HT1080 (cell line): ENCODE measurements at regions not wholly inside any gene's neighbourhood (a gene's known extent, or its start where the extent isn't known, plus 50 kb on each side); places are given as distances from the start of the nearest gene placed in this dataset.
A peak's percentile ranks its signal among the peaks of the same experiment; 100 is the strongest.
"Not testable (repeated sequence)": the region's sequence is repeated elsewhere in the genome, so short reads cannot be mapped to it uniquely, and the experiment has no call there.

Experiments
- DNase-seq: peaks from one replicate; pipeline ENCODE4 v3.0.0-alpha.2; 2015; ENCODE audit warnings: low read depth

DNA sequence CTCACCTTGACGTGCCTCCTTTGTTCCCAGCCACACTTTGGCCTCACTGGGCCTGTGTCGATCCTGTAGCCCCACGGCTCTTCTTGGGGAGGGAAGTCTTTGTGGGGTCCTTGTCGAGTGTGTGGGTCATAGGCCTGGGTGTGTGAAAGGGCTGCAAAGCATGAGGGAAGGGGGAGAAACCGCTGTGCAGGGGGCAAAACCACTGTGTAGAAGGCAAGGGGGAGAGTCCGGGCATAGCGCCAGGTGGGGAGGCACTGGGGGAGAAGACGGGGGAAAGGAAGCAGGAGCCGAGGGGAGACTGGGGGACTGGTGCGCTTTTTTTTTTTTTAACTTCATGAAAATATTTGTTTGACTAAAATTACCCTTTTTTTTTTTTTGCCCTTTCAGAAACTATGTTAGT lies 65.1 kb upstream of the RASD2 start:
- no peak for DNase-seq

GRCh38 chr22:35476341-35476740 lies 64.3 kb upstream of the RASD2 start:
- DNase-seq: no peak

GRCh38 chr22:35477911-35478582 lies 62.6 kb upstream of the RASD2 start:
- DNase-seq: peak; percentile 73

- no peak for DNase-seq
Observed at GRCh38 chr22:35478633-35479107, 62.0 kb upstream of the RASD2 start.

- DNase-seq: no peak
Observed at GRCh38 chr22:35479359-35479758, 61.3 kb upstream of the RASD2 start.

DNA sequence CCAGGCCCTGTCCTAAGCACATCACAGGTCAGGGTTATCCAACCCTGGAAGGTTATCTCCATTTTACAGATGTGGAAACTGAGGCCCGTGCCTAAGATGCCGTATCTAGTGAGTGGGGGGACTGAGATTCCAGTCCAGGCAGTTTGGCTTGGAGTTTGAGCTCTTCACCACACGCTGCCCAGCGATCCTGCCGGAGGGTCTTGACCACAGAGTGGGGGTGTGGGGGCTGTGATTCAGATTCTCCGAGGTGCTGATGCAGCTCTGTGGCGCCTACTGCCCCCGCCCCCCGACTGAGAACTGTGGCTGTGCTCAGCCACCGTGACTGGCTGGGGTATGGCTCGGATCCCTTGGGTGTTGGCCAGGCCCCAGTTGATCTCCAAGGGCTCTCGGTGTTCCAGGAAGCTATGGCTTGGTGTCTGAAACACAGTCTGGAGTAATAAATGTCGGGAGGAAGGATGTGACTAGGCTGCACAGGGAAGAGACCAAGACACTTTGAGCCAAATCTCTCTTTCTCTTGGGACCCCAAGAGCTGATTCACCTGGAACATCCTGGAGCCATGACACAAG lies 60.6 kb upstream of the RASD2 start:
- DNase-seq: no peak

DNA sequence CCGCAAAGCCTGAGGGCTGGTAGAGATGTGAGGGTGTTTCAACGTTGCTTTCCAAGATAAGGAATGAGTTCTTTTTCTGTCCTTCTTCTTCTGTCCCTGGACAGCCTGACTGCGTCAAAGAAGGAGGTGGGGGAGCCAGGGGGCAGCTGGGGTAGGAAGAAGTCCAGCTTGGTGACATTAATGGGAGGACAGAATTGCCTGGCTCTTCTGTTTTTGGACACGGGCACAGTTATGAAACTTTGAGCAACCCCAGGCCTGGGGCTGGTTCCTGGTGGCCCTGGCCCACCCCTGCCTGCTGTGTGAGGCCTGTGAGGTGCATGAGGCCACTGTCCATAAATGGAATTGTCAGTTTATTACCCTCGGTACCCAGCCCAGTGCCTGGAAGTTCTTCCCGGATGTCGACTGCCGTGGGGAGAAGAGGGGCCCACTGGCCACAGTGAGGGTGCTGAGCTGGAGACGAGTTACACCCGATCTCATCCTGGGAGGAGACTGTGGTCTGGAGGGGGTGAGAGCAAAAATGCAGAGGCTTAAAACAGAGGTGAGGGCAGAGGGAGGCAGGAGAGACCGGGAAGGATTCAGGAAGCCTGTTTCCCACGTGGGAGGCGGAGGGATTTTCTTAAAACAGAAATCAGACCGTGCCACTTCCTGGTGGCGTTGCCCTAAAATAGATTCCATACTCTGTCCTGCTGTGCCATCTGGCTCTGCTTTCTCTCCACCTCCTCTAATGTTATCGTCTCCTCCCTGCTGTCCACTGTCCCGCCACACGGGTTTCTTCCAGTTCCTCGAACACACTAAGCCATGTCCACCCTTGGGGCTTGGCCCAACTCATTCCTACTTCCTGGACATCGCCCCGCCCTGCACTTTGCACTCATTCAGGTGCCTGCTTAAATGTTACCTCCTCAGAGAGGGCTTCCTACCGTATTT lies 59.7 kb upstream of the RASD2 start:
- no peak for DNase-seq

DNA sequence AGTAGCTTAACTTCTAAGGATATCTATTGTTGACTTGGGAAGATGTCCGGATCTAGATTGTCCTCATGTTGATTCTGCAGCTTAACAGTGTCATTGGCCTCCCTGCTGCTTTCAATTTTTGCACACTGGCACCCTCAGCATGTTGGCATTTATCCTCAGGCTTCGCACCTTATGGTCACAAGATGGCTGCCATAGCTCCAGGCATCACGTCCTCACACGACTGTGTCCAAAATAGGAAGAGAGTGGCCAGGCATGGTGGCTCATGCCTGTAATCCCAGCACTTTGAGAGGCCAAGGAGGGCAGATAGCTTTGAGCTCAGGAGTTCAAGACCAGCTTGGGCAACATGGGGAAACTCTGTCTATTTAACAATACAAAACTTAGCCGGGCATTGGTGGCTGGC lies 58.3 kb upstream of the RASD2 start:
- DNase-seq: no peak

DNA sequence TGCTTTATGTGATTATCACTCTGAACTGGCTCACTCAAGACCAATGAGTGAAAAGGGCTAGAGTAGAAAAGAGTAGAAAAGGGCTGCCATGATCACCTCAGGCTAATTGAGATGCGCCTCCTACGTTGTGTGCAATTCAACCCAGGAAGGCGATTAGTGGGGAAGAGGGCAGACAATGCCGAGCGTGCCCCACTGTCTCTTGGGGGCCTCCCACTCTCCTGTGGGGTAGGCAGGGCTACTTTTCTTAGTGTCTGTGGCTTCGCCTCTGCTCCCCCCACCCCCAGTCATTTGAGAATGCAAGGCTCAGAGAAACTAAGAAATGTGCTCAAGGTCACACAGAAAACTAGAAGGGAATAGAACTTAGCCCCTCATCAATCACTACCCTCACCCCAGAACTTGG lies 57.7 kb upstream of the RASD2 start:
- DNase-seq: no peak

GRCh38 chr22:35483730-35484129 lies 56.9 kb upstream of the RASD2 start:
- no peak for DNase-seq

- no peak for DNase-seq
Observed at GRCh38 chr22:35484651-35485556, 55.7 kb upstream of the RASD2 start.

- DNase-seq: no peak
Observed at GRCh38 chr22:35486116-35486631, 54.5 kb upstream of the RASD2 start.

DNA sequence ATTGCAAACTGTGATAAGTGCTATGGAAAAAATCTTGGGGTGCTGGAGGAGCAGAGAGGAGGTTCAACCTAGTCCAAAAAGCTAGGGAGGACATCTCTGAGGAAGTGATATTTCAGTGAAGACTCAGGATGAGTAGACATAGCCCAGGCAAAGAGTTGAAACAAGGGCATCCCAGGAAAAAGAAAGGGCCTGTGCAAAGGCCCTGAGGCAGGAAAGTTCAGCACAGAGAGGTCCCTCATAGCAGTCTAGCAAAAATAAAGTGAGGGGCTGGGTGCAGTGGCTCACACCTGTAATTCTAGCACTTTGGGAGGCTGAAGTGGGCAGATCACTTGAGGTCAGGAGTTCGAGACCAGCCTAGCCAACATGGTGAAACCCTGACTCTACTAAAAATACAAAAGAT lies 53.0 kb upstream of the RASD2 start:
- not testable (repeated sequence) for DNase-seq

GRCh38 chr22:35488513-35488912 lies 52.1 kb upstream of the RASD2 start:
- no peak for DNase-seq

- DNase-seq: no peak
Observed at GRCh38 chr22:35489239-35489638, 51.4 kb upstream of the RASD2 start.
